Mesothelial cell of epicardium (in vitro differentiated cells): ENCODE measurements at regions not wholly inside any gene's neighbourhood (a gene's known extent, or its start where the extent isn't known, plus 50 kb on each side); places are given as distances from the start of the nearest gene placed in this dataset.

ENCODE experiments used
- DNase-seq, 2 experiments: peaks; one replicate each; pipeline ENCODE4 v3.0.0; 2021; ENCODE audit warnings: low spot score in 2 of 2; ENCODE audit not compliant: unreplicated experiment in 2 of 2
- H3K27ac Mint-ChIP-seq: 2 replicates; pipeline ENCODE4 v1.8.0; 2021; ENCODE audit warnings: mixed read lengths
- H3K27me3 Mint-ChIP-seq: 2 replicates; pipeline ENCODE4 v1.8.0; 2021; ENCODE audit warnings: low read depth, mixed read lengths
- H3K36me3 Mint-ChIP-seq: 2 replicates; pipeline ENCODE4 v1.8.0; 2021; ENCODE audit warnings: mixed read lengths
- H3K4me1 Mint-ChIP-seq: 2 replicates; pipeline ENCODE4 v1.8.0; 2021; ENCODE audit warnings: mixed read lengths
- H3K4me3 Mint-ChIP-seq: 2 replicates; pipeline ENCODE4 v1.8.0; 2021; ENCODE audit warnings: mild to moderate bottlenecking, moderate library complexity, mixed read lengths
- H3K9me3 Mint-ChIP-seq: 2 replicates; pipeline ENCODE4 v1.8.0; 2021; ENCODE audit warnings: mixed read lengths
- TF ChIP-seq, protein P1 (sequence below): fragments of 200-600 bp; sonication (generic); IDR thresholded peaks from one replicate; pipeline ENCODE4 v1.5.0; 2021; ENCODE audit warnings: antibody characterized with exemption; ENCODE audit not compliant: unreplicated experiment

DNA sequence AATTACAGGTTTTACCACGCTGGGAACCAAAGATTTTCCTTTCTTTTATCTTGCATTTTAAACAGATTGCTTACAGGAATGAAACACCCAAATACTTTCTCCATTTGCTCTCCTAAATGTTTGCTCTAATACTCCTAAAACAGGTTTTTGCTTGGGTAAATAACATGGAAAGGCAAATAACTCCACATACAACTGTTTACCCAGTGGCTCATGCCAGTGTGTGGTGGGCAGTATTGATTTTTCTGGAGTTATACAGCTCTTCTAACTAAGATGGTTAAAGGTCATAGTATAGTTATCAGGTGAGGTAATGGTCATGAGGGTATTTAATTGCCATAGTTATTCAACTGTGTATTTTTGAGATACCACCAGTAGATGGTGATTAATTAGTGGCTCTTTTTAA is 61.2 kb upstream of the RAB27B start:
- H3K4me3 Mint-ChIP-seq = no peak overlapping the region
- H3K9me3 Mint-ChIP-seq = no peaks in the 10 kb centered on the region
- TF ChIP-seq, protein P1, sequence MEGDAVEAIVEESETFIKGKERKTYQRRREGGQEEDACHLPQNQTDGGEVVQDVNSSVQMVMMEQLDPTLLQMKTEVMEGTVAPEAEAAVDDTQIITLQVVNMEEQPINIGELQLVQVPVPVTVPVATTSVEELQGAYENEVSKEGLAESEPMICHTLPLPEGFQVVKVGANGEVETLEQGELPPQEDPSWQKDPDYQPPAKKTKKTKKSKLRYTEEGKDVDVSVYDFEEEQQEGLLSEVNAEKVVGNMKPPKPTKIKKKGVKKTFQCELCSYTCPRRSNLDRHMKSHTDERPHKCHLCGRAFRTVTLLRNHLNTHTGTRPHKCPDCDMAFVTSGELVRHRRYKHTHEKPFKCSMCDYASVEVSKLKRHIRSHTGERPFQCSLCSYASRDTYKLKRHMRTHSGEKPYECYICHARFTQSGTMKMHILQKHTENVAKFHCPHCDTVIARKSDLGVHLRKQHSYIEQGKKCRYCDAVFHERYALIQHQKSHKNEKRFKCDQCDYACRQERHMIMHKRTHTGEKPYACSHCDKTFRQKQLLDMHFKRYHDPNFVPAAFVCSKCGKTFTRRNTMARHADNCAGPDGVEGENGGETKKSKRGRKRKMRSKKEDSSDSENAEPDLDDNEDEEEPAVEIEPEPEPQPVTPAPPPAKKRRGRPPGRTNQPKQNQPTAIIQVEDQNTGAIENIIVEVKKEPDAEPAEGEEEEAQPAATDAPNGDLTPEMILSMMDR = no peak
- H3K36me3 Mint-ChIP-seq = no peaks in the 10 kb centered on the region
- DNase-seq = no peak
- H3K27me3 Mint-ChIP-seq = peaks cover 17% of the 10 kb centered on the region
- H3K4me1 Mint-ChIP-seq = peaks cover 9% of the 10 kb centered on the region
- H3K27ac Mint-ChIP-seq = no peak overlapping the region

DNA sequence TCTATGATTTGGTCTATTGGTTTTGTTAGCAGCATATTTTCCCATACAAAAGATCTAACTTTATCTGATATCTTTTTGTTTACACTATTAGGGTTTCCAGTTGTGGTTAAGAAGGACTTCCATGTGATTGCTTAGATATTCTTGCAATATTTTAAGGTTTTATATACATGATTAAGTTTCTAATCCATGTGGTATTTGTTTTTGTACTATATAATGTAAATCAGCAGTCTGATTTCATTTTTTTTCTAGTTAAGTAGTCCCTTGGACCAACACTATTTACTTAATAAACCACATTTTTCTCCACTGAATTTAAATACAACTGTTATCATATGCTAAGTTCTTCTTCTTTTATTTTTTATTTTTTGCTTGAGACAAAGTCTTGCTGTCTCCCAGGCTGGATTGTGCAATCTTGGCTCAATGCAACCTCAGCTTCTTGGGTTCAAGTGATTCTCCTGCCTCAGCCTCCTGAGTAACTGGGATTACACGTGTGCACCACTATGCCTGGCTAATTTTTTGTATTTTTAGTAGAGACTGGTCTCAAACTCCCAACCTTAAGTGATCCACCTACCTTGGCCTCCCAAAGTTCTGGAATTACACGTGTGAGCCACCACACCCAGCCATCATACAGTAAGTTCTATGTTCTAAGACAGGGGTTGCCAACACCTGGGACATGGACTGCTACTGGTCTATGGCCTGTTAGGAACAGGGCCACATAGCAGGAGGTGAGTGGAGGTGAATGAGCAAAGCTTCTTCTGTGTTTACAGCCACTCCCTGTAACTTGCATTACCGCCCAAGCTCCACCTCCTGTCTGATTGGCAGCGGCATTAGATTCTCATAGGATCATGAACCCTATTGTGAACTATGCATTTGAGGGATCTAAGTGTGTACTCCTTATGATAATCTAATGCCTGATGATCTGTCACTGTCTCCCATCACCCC is 58.5 kb upstream of the RAB27B start:
- H3K27me3 Mint-ChIP-seq = peaks cover 7% of the 10 kb centered on the region
- H3K4me1 Mint-ChIP-seq = peaks cover 9% of the 10 kb centered on the region
- H3K36me3 Mint-ChIP-seq = no peaks in the 10 kb centered on the region
- no peak overlapping the region for H3K27ac Mint-ChIP-seq
- TF ChIP-seq, protein P1 = no peak
- H3K4me3 Mint-ChIP-seq = no peak overlapping the region
- H3K9me3 Mint-ChIP-seq = no peaks in the 10 kb centered on the region
- no peak for DNase-seq

DNA sequence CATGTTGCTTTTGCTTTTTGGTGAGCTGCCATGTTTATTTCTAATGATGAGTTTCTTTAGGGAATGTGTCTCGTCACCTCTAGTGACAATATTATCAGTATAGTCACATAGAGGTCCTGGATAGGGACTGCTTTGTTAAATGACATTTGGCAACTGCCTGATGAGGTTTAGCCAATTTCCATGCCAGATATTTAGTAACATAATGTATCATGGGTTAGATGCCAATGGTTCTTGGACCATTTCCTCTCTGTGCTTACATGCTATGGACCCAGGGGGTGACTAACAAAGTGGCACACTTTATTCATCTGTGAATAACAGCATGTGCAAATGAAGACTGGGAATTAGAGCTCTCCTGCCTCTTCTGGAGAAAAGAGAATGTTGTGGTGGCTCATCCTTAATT is 56.2 kb upstream of the RAB27B start:
- Mint-ChIP-seq H3K4me1 (peaks cover 18% of the 10 kb centered on the region), H3K36me3 (no peaks in the 10 kb centered on the region), H3K9me3 (no peaks in the 10 kb centered on the region), H3K4me3 (no peak overlapping the region), H3K27ac (no peak overlapping the region), H3K27me3 (peaks cover 2% of the 10 kb centered on the region)
- no peak for DNase-seq
- TF ChIP-seq, protein P1 = no peak

DNA sequence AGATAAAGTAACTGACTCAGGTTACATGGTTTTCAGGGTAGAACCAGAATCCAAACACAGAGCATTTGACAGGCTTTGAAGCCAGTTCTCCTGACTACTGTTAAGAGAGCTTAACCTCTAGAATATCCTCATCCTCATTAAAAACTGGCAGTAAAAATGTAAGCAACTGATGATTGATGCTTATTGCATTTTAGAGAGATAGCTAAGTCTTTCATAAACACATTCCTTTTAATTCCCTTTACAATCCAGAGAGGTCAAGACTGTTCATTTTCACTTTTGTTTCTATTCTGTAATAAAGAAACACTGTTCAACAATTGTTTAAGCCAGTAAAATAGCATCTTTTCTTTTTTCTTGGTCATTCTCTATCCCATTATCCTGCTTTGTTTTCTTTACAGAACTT is 53.9 kb upstream of the RAB27B start:
- no peak for DNase-seq
- peaks cover 18% of the 10 kb centered on the region for H3K4me1 Mint-ChIP-seq
- TF ChIP-seq, protein P1 = no peak

DNA sequence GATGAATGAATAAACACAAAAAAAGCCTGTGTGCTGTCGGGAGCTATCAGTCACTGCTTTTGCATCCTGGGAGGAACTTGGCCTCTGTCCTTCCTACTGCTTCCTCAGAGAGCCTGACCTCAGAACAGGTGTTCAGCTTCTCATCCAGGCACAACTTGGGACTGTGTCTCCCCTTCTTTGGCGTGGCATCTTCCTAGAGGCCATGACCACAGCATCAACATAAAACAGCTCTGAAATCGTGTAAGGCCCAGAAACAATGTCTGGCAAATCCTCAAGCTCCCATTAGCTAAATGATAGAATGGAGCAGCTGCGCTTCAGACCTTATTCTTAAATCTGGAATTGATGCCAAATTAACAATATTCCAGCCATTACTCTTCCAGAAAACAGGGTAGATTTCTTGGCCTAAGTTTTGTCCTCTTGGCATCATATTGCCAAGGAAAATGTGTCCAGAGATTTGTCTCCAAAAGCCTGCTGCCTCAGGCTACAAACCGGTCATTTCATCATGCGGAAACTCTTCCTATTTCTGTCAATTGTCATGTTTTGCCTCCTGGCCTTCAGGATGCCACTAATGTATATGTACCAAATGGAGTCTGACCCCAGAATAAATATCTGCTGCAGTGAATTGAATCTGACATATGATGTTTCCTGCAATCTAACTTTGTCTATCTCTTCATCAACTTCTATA is 53.2 kb upstream of the RAB27B start:
- Mint-ChIP-seq H3K27ac (peak overlapping the region; percentile 1), H3K4me1 (peaks cover 18% of the 10 kb centered on the region), H3K9me3 (no peaks in the 10 kb centered on the region), H3K27me3 (peaks cover 2% of the 10 kb centered on the region), H3K4me3 (no peak overlapping the region), H3K36me3 (no peaks in the 10 kb centered on the region)
- TF ChIP-seq, protein P1 = no peak
- DNase-seq = no peak

More for the DNA sequence above, 53.9 kb upstream of the RAB27B start:
- Mint-ChIP-seq H3K27ac (no peak overlapping the region), H3K36me3 (no peaks in the 10 kb centered on the region), H3K9me3 (no peaks in the 10 kb centered on the region), H3K4me3 (no peak overlapping the region), H3K27me3 (peaks cover 2% of the 10 kb centered on the region)
